ENCODE measurements at regions not wholly inside any gene's neighbourhood (a gene's known extent, or its start where the extent isn't known, plus 50 kb on each side); places are given as distances from the start of the nearest gene placed in this dataset.

GRCh38 chr2:16022548-16023240 lies 82.3 kb downstream of the MYCN start:
- DNase-seq = no peak
- POLR2A ChIA-PET = no interaction called here
- H3K36me3 ChIP-seq (ENCODE audit: insufficient read depth, low read length) = no peaks in the 10 kb centered on the region
- Mint-ChIP-seq H3K27ac (no peak overlapping the region), H3K4me3 (no peak overlapping the region), H3K27me3 (peaks cover 0 to 5% of the 10 kb centered on the region in 2 donors), H3K9me3 (peaks cover 0 to 5% (median 0%) of the 10 kb centered on the region in 5 donors), H3K36me3 (peaks cover 0 to 3% (median 0%) of the 10 kb centered on the region in 3 donors), H3K4me1 (no peaks in the 10 kb centered on the region)
- H3K27ac ChIP-seq (ENCODE audit: low read depth, low read length) = no peak overlapping the region
- no peaks in the 10 kb centered on the region for H3K9me3 ChIP-seq (ENCODE audit: low read length)
- CTCF ChIA-PET = no interaction called here
- H3K4me1 ChIP-seq (ENCODE audit: insufficient read depth, low read length) = no peaks in the 10 kb centered on the region
- H3K4me3 ChIP-seq (ENCODE audit: low read length) = no peak overlapping the region
- H3K27me3 ChIP-seq (ENCODE audit: insufficient read depth, low read length, poor library complexity, severe bottlenecking) = no peaks in the 10 kb centered on the region

DNA sequence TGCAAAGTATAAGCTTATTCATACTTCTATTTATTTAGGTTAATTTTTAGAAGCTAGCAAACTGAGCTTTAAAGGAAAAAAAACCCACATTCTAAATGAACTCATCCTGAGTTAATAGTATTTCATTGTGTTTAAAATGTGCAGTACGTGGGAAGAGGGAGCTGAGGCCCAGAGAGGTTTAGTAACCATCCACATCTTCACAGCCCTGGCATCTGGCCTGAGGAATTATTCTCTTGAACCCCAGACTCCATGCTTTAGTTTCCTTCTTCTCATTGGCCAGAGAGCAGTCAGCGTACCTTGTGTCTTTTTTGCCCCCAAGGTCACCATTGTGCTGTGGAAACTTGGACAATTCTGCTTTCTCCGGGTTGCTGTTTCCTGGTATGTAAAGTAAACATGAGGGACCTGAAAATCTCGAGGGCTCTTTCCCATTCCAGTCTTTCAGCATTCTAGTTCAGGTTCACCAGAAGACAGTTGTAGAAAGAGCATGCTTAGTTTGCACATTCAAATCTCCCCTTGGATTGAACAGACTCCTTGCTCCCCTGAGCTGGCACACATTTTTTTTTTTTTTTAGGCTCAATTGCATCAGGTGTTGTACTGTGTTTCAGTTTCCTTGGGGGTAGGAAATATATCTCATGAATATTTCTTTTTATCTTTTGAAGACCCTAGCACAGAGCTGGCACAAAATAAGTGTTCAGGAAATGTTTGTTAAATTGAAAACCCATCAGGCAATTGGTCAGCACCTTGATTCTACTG lies 81.4 kb downstream of the MYCN start:
- CTCF ChIA-PET = no interaction called here
- no peak overlapping the region for H3K4me3 Mint-ChIP-seq
- Histone ChIP-seq H3K36me3 (ENCODE audit: insufficient read depth, low read length) (no peaks in the 10 kb centered on the region), H3K9me3 (ENCODE audit: low read length) (no peaks in the 10 kb centered on the region), H3K27ac (ENCODE audit: low read depth, low read length) (no peak overlapping the region), H3K27me3 (ENCODE audit: insufficient read depth, low read length, poor library complexity, severe bottlenecking) (no peaks in the 10 kb centered on the region), H3K4me1 (ENCODE audit: insufficient read depth, low read length) (no peaks in the 10 kb centered on the region), H3K4me3 (ENCODE audit: low read length) (no peak overlapping the region)
- H3K27me3 Mint-ChIP-seq = peaks cover 0 to 5% of the 10 kb centered on the region in 2 donors
- POLR2A ChIA-PET = no interaction called here
- H3K4me1 Mint-ChIP-seq = no peaks in the 10 kb centered on the region
- H3K27ac Mint-ChIP-seq = no peak overlapping the region
- peaks cover 0 to 3% (median 0%) of the 10 kb centered on the region in 3 donors for H3K36me3 Mint-ChIP-seq
- H3K9me3 Mint-ChIP-seq = peaks cover 0 to 5% (median 0%) of the 10 kb centered on the region in 5 donors
- DNase-seq = no peak

DNA sequence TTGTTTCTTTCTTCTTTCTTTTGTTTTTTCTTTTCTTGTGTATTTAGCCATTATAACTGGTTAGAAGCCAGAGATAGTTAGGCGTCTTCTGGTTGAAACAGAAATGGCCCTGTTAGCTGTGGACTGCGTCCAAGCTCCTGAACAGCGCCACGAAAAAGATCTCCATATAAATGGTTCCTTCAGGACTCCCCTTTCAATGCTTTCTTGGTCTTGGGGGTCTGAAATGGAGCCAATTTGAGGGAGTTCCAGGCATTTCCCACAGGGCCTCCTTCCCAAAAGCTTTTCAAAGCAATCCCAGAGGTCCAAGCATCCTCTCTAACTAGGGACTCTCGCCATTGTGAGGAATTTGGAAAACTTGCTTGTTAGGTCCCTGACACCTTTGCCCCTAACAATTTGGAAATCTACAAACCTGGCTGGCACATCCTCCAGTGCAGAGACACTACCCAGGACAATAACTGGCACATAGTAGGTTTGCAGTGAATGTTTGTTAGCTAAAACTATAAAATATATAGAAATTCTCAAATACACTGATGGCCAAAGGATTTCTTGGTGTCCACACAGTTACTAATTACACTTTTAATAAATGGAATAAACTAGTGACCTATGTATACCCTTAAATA lies 80.1 kb downstream of the MYCN start:
- peaks cover 0 to 3% (median 0%) of the 10 kb centered on the region in 3 donors for H3K36me3 Mint-ChIP-seq
- ChIA-PET CTCF (no interaction called here), POLR2A (no interaction called here)
- H3K9me3 Mint-ChIP-seq = peaks cover 0 to 3% (median 0%) of the 10 kb centered on the region in 5 donors
- peaks cover 0 to 2% of the 10 kb centered on the region in 2 donors for H3K27me3 Mint-ChIP-seq
- H3K4me3 ChIP-seq (ENCODE audit: low read length) = no peak overlapping the region
- no peak overlapping the region for H3K27ac ChIP-seq (ENCODE audit: low read depth, low read length)
- no peaks in the 10 kb centered on the region for H3K9me3 ChIP-seq (ENCODE audit: low read length)
- H3K27me3 ChIP-seq (ENCODE audit: insufficient read depth, low read length, poor library complexity, severe bottlenecking) = no peaks in the 10 kb centered on the region
- no peak for DNase-seq
- H3K27ac Mint-ChIP-seq = no peak overlapping the region
- H3K4me1 Mint-ChIP-seq = no peaks in the 10 kb centered on the region
- H3K4me1 ChIP-seq (ENCODE audit: insufficient read depth, low read length) = no peaks in the 10 kb centered on the region
- H3K4me3 Mint-ChIP-seq = no peak overlapping the region
- no peaks in the 10 kb centered on the region for H3K36me3 ChIP-seq (ENCODE audit: insufficient read depth, low read length)

GRCh38 chr2:16019617-16020351 lies 79.4 kb downstream of the MYCN start:
- POLR2A ChIA-PET = no interaction called here
- Histone ChIP-seq H3K4me3 (ENCODE audit: low read length) (no peak overlapping the region), H3K4me1 (ENCODE audit: insufficient read depth, low read length) (no peaks in the 10 kb centered on the region), H3K27ac (ENCODE audit: low read depth, low read length) (no peak overlapping the region), H3K36me3 (ENCODE audit: insufficient read depth, low read length) (no peaks in the 10 kb centered on the region), H3K9me3 (ENCODE audit: low read length) (no peaks in the 10 kb centered on the region), H3K27me3 (ENCODE audit: insufficient read depth, low read length, poor library complexity, severe bottlenecking) (no peaks in the 10 kb centered on the region)
- Mint-ChIP-seq H3K27ac (no peak overlapping the region), H3K4me3 (no peak overlapping the region), H3K9me3 (peaks cover 0 to 3% (median 0%) of the 10 kb centered on the region in 5 donors), H3K27me3 (peaks cover 0 to 4% of the 10 kb centered on the region in 2 donors), H3K4me1 (no peaks in the 10 kb centered on the region), H3K36me3 (no peaks in the 10 kb centered on the region)
- DNase-seq = no peak
- CTCF ChIA-PET = no interaction called here

GRCh38 chr2:16019060-16019480 lies 78.7 kb downstream of the MYCN start:
- CTCF ChIA-PET = no interaction called here
- Mint-ChIP-seq H3K27me3 (peaks cover 4 to 11% of the 10 kb centered on the region in 2 donors), H3K9me3 (peaks cover 0 to 4% (median 3%) of the 10 kb centered on the region in 5 donors), H3K27ac (no peak overlapping the region), H3K36me3 (no peaks in the 10 kb centered on the region), H3K4me1 (no peaks in the 10 kb centered on the region), H3K4me3 (no peak overlapping the region)
- no peaks in the 10 kb centered on the region for H3K9me3 ChIP-seq (ENCODE audit: low read length)
- H3K4me1 ChIP-seq (ENCODE audit: insufficient read depth, low read length) = no peaks in the 10 kb centered on the region
- H3K36me3 ChIP-seq (ENCODE audit: insufficient read depth, low read length) = no peaks in the 10 kb centered on the region
- POLR2A ChIA-PET = no interaction called here
- no peak overlapping the region for H3K27ac ChIP-seq (ENCODE audit: low read depth, low read length)
- H3K4me3 ChIP-seq (ENCODE audit: low read length) = no peak overlapping the region
- no peak for DNase-seq
- H3K27me3 ChIP-seq (ENCODE audit: insufficient read depth, low read length, poor library complexity, severe bottlenecking) = no peaks in the 10 kb centered on the region

- Histone ChIP-seq H3K27me3 (ENCODE audit: insufficient read depth, low read length, poor library complexity, severe bottlenecking) (no peaks in the 10 kb centered on the region), H3K4me1 (ENCODE audit: insufficient read depth, low read length) (no peaks in the 10 kb centered on the region), H3K4me3 (ENCODE audit: low read length) (no peak overlapping the region), H3K27ac (ENCODE audit: low read depth, low read length) (no peak overlapping the region), H3K36me3 (ENCODE audit: insufficient read depth, low read length) (no peaks in the 10 kb centered on the region), H3K9me3 (ENCODE audit: low read length) (no peaks in the 10 kb centered on the region)
- POLR2A ChIA-PET = no interaction called here
- CTCF ChIA-PET = no interaction called here
- Mint-ChIP-seq H3K27ac (no peak overlapping the region), H3K9me3 (peaks cover 0 to 6% (median 3%) of the 10 kb centered on the region in 5 donors), H3K4me1 (peaks cover 0 to 2% (median 0%) of the 10 kb centered on the region in 3 donors), H3K4me3 (no peak overlapping the region), H3K36me3 (no peaks in the 10 kb centered on the region), H3K27me3 (peaks cover 7 to 14% of the 10 kb centered on the region in 2 donors)
- DNase-seq = no peak
These were observed 78.1 kb downstream of the MYCN start for GRCh38 chr2:16018277-16019059.

- ChIA-PET CTCF (no interaction called here), POLR2A (no interaction called here)
- H3K4me1 ChIP-seq (ENCODE audit: insufficient read depth, low read length) = no peaks in the 10 kb centered on the region
- no peaks in the 10 kb centered on the region for H3K27me3 ChIP-seq (ENCODE audit: insufficient read depth, low read length, poor library complexity, severe bottlenecking)
- peaks cover 0 to 8% (median 3%) of the 10 kb centered on the region in 5 donors for H3K9me3 Mint-ChIP-seq
- H3K4me1 Mint-ChIP-seq = peaks cover 0 to 5% (median 0%) of the 10 kb centered on the region in 3 donors
- H3K4me3 Mint-ChIP-seq = no peak overlapping the region
- H3K36me3 ChIP-seq (ENCODE audit: insufficient read depth, low read length) = no peaks in the 10 kb centered on the region
- peaks cover 9 to 17% of the 10 kb centered on the region in 2 donors for H3K27me3 Mint-ChIP-seq
- no peak overlapping the region for H3K27ac Mint-ChIP-seq
- no peak overlapping the region for H3K4me3 ChIP-seq (ENCODE audit: low read length)
- DNase-seq = no peak
- H3K9me3 ChIP-seq (ENCODE audit: low read length) = no peaks in the 10 kb centered on the region
- H3K36me3 Mint-ChIP-seq = no peaks in the 10 kb centered on the region
- H3K27ac ChIP-seq (ENCODE audit: low read depth, low read length) = no peak overlapping the region
These were observed 75.9 kb downstream of the MYCN start for GRCh38 chr2:16016282-16016681.
